ENCODE measurements at regions not wholly inside any gene's neighbourhood (a gene's known extent, or its start where the extent isn't known, plus 50 kb on each side); places are given as distances from the start of the nearest gene placed in this dataset.

DNA sequence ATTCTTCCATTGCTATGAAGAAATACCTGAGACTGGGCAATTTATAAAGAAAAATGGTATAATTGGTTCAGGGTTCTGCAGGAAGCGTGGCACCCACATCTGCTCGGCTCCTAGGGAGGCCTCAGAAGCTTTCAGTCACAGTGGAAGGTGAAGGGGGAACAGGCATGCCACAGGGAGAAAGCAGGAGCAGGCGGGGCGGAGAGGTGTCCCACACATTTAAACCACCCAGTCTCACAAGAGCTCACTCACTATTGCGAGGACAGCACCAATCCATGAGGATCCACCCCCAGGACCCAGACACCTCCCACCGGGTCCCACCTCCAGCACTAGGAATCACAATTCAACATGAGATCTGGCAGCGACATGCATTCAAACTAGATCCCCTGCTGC is 56.0 kb upstream of the C14orf180 start:
- DNase-seq (ENCODE audit: extremely low read depth in 1 of 4, low spot score in 3 of 4): no peak
- BruUV-seq (replicated peaks): no TSS peak
- no peak overlapping the region for H3K4me2 ChIP-seq (ENCODE audit: insufficient read depth, low read length)
- no peak for FAIRE-seq
- POLR2A ChIA-PET: interaction anchor here (0.7 kb wide), 2 partner anchors 41 to 90 kb away, joined by 3 read pairs; no protein-coding TSS in a partner anchor
- H3K4me1 ChIP-seq (replicated peaks in 1 of 2; ENCODE audit: control insufficient read depth in 2 of 2, insufficient read depth in 2 of 2, low read length in 2 of 2): no peaks in the 10 kb centered on the region
- intact Hi-C loops (cut with micrococcal nuclease) (no loop called here), in situ Hi-C loops (cut with MboI) (no loop called here)
- no peak overlapping the region for H3K27ac ChIP-seq (ENCODE audit: extremely low read depth, low read depth, low read length)
- H3K9ac ChIP-seq (ENCODE audit: insufficient read depth in 1 of 2, low read depth in 2 of 2, low read length in 2 of 2): no peak overlapping the region
- no peak overlapping the region for H3K4me3 ChIP-seq
- TF ChIP-seq WHSC1 (IDR thresholded peaks at IDR 0.05; ENCODE audit: low read length): no peak
- TF ChIP-seq ZNF699 (CRISPR knock-in tag; IDR thresholded peaks at IDR 0.05; ENCODE audit: insufficient replicate concordance): no peak
- TF ChIP-seq RAD51 (IDR thresholded peaks at IDR 0.05; ENCODE audit: borderline replicate concordance, low read depth): no peak
- no peak for TF ChIP-seq HMG20A (CRISPR knock-in tag; conservative IDR thresholded peaks at IDR 0.05)
- TF ChIP-seq PKNOX1 (IDR thresholded peaks at IDR 0.05): no peak
- TF ChIP-seq NRF1 (conservative IDR thresholded peaks at IDR 0.05 in 1 of 2, IDR thresholded peaks at IDR 0.05 in 1 of 2): no peak
- TF ChIP-seq NCOA2 (IDR thresholded peaks at IDR 0.05; ENCODE audit: partially characterized antibody in 2 of 2): no peak
- no peak for TF ChIP-seq PRMT5 (CRISPR knock-in tag; IDR thresholded peaks at IDR 0.05)
- ATAC-seq: no peak
- H3K27me3 ChIP-seq (ENCODE audit: control insufficient read depth in 2 of 2, insufficient read depth in 2 of 2, low read length in 2 of 2): no peaks in the 10 kb centered on the region
- H3K9me3 ChIP-seq (replicated peaks; ENCODE audit: control insufficient read depth, insufficient read depth, low read depth, low read length): no peaks in the 10 kb centered on the region
- no peaks in the 10 kb centered on the region for H3K36me3 ChIP-seq (ENCODE audit: control insufficient read depth, insufficient read depth, low read length)
- H3K9me1 ChIP-seq (ENCODE audit: control insufficient read depth, insufficient read depth, low read length): no peaks in the 10 kb centered on the region
- H3K79me2 ChIP-seq (ENCODE audit: control insufficient read depth, insufficient read depth, low read length): no peaks in the 10 kb centered on the region
- CTCF ChIA-PET (ENCODE audit: low intra/inter-chr PET ratio): no interaction called here
- no peak overlapping the region for H2AFZ ChIP-seq (ENCODE audit: low read depth, low read length)
- WGBS (ENCODE audit: insufficient coverage, low coverage, missing lambda C conversion rate): 0% methylated on average over 7 of the region's 7 CpGs
- H4K20me1 ChIP-seq (replicated peaks; ENCODE audit: control insufficient read depth, insufficient read depth, low read length): no peaks in the 10 kb centered on the region

All from K562 (cell line).